K562 (cell line): ENCODE measurements at regions not wholly inside any gene's neighbourhood (a gene's known extent, or its start where the extent isn't known, plus 50 kb on each side); places are given as distances from the start of the nearest gene placed in this dataset.

Experiments used
- ATAC-seq: fragments of 200-7000 bp; cut with Tn5 transposase; 3 replicates; pipeline ENCODE4 v1.9.1; 2020; ENCODE audit warnings: moderate library complexity
- BruUV-seq: library from RNA; stranded (reverse); fragments of 400-500 nt; replicated peaks from 2 replicates; lab custom pipeline; 2021; lab: Mats Ljungman, UMichigan
- CTCF ChIA-PET: fragments of 300-600 bp; formaldehyde crosslinking; extraction: SDS; loops from one replicate; lab custom pipeline; 2021; ENCODE audit warnings: low intra/inter-chr PET ratio; lab: Yijun Ruan, JAX
- POLR2A ChIA-PET: fragments of 300-600, 350-650 bp; sonication (Branson Sonifier 250); formaldehyde crosslinking; extraction: SDS; loops from one replicate; lab custom pipeline; 2021; ENCODE audit warnings: antibody characterized with exemption, inconsistent platforms; lab: Yijun Ruan, JAX
- DNase-seq, 4 experiments: peaks; one replicate each; pipeline versions ENCODE4 v3.0.0 to v3.0.0-alpha.2; 2011 to 2018; ENCODE audit warnings: low spot score in 3 of 4, mixed read lengths in 3 of 4; ENCODE audit errors: extremely low read depth in 1 of 4
- FAIRE-seq: peaks from 2 replicates; lab custom pipeline; 2011; peaks lifted over from hg19 to GRCh38; lab: Jason Lieb, UNC
- H2AFZ ChIP-seq: 2 replicates; pipeline ENCODE4 v1.6.0; 2011; ENCODE audit warnings: low read depth, low read length, control low read depth, inconsistent platforms
- H3K27ac ChIP-seq: fragments of 200-600 bp; 3 replicates; pipeline ENCODE4 v1.8.0; 2011; ENCODE audit warnings: low read depth, mild to moderate bottlenecking, control low read depth, inconsistent platforms, low read length, moderate library complexity, mixed read lengths; ENCODE audit errors: extremely low read depth
- H3K27me3 ChIP-seq, 2 experiments: fragments of 300-600 bp in 1 of 2; 2 replicates in 1 of 2; 3 replicates in 1 of 2; pipeline versions ENCODE4 v1.6.0 to v1.8.0; 2011; ENCODE audit warnings: inconsistent platforms in 2 of 2, low read length in 2 of 2, mild to moderate bottlenecking in 1 of 2, mixed read lengths in 1 of 2, moderate library complexity in 1 of 2; ENCODE audit not compliant: control insufficient read depth in 2 of 2, insufficient read depth in 2 of 2
- H3K36me3 ChIP-seq: fragments of 300-600 bp; 3 replicates; pipeline ENCODE4 v1.8.0; 2011; ENCODE audit warnings: mild to moderate bottlenecking, low read length, inconsistent platforms; ENCODE audit not compliant: control insufficient read depth, insufficient read depth
- H3K4me1 ChIP-seq, 2 experiments: fragments of 200-600 bp in 1 of 2; replicated peaks in 1 of 2; 2 replicates in 1 of 2; 3 replicates in 1 of 2; pipeline versions ENCODE4 v1.5.1 to v1.8.0; 2011; ENCODE audit warnings: inconsistent platforms in 2 of 2, low read length in 2 of 2, mild to moderate bottlenecking in 1 of 2, mixed read lengths in 1 of 2, moderate library complexity in 1 of 2; ENCODE audit not compliant: control insufficient read depth in 2 of 2, insufficient read depth in 2 of 2
- H3K4me2 ChIP-seq: 2 replicates; pipeline ENCODE4 v1.6.1; 2011; ENCODE audit warnings: low read length, control low read depth, inconsistent platforms, mixed read lengths; ENCODE audit not compliant: insufficient read depth
- H3K4me3 ChIP-seq: fragments of 200-600 bp; sonication (generic), shearing (Covaris generic); 2 replicates; pipeline ENCODE4 v1.5.1; 2016; ENCODE audit warnings: control low read depth, inconsistent platforms
- H3K79me2 ChIP-seq: fragments of 200-600 bp; 3 replicates; pipeline ENCODE4 v1.8.0; 2011; ENCODE audit warnings: low read length, inconsistent platforms; ENCODE audit not compliant: control insufficient read depth, insufficient read depth
- H3K9ac ChIP-seq, 2 experiments: 2 replicates each; pipeline versions ENCODE4 v1.6.0 to v1.6.1; 2011; ENCODE audit warnings: low read depth in 2 of 2, low read length in 2 of 2, control low read depth in 1 of 2, inconsistent platforms in 1 of 2, mild to moderate bottlenecking in 1 of 2, mixed read lengths in 1 of 2; ENCODE audit not compliant: insufficient read depth in 1 of 2
- H3K9me1 ChIP-seq: one replicate; pipeline ENCODE4 v1.6.0; 2011; ENCODE audit warnings: inconsistent platforms, mild to moderate bottlenecking, low read length, moderate library complexity; ENCODE audit not compliant: control insufficient read depth, insufficient read depth
- H3K9me3 ChIP-seq: replicated peaks from 2 replicates; pipeline ENCODE4 v1.5.1; 2011; ENCODE audit warnings: low read depth, low read length, inconsistent platforms; ENCODE audit not compliant: control insufficient read depth, insufficient read depth
- H4K20me1 ChIP-seq: replicated peaks from 2 replicates; pipeline ENCODE4 v1.6.1; 2011; ENCODE audit warnings: low read length, inconsistent platforms, mixed read lengths; ENCODE audit not compliant: control insufficient read depth, insufficient read depth
- COPS2 ChIP-seq: fragments of 450-650 bp; conservative IDR thresholded peaks from 2 replicates; pipeline ENCODE4 v1.6.1; 2016; ENCODE audit warnings: mild to moderate bottlenecking, moderate library complexity
- ELF4 ChIP-seq: fragments of 450-650 bp; formaldehyde crosslinking; IDR thresholded peaks from 2 replicates; pipeline ENCODE4 v1.4.0; 2022; ENCODE audit warnings: missing genetic modification characterization
- FOXP4 ChIP-seq: sonication (generic); formaldehyde crosslinking; IDR thresholded peaks from 2 replicates; pipeline ENCODE4 v1.8.0; 2022; ENCODE audit warnings: mild to moderate bottlenecking, missing genetic modification reagents, borderline replicate concordance
- ZNF407 ChIP-seq: fragments of 450-650 bp; IDR thresholded peaks from 2 replicates; pipeline ENCODE4 v1.6.1; 2016; ENCODE audit warnings: low read depth
- WGBS: fragments of 100-300 bp; shearing (Covaris generic); methylation state at CpG from one replicate; pipeline ENCODE4 v1.1.6; 2016; ENCODE audit warnings: low coverage, mixed read lengths; ENCODE audit not compliant: insufficient coverage; ENCODE audit errors: missing lambda C conversion rate; 5-methylcytosine and 5-hydroxymethylcytosine counted together
- in situ Hi-C: fragments of 300-500 bp; cut with MboI; formaldehyde crosslinking; loops from 4 replicates; pipeline ENCODE4 v1.15.0; 2018; ENCODE audit warnings: inconsistent platforms, mixed read lengths
- intact Hi-C: fragments of 100-400 bp; cut with micrococcal nuclease; formaldehyde crosslinking; loops from 2 replicates; pipeline ENCODE4 v1.14.2; 2022

- intact Hi-C loops, result no loop called here
- no TSS peak for BruUV-seq
- Histone ChIP-seq H3K4me2 (no peak overlapping the region), H3K27me3 (peaks cover 0 to 4% of the 10 kb centered on the region in 2 experiments; a peak in 2 of 5 replicates), H3K9ac (no peak overlapping the region), H3K27ac (no peak overlapping the region), H3K4me3 (no peak overlapping the region), H3K9me3 (no peaks in the 10 kb centered on the region), H3K9me1 (no peaks in the 10 kb centered on the region), H3K4me1 (no peaks in the 10 kb centered on the region), H3K36me3 (no peaks in the 10 kb centered on the region), H2AFZ (no peak overlapping the region), H4K20me1 (no peaks in the 10 kb centered on the region), H3K79me2 (no peaks in the 10 kb centered on the region)
- no peak for DNase-seq
- TF ChIP-seq FOXP4 (no peak), ZNF407 (no peak), COPS2 (no peak), ELF4 (CRISPR knock-in tag) (no peak)
- in situ Hi-C loops, result no loop called here
- ChIA-PET CTCF (no interaction called here), POLR2A (no interaction called here)
- 3% methylated on average over 4 of the region's 4 CpGs for WGBS
- no peak for FAIRE-seq
- no peak for ATAC-seq
Observed at GRCh38 chr17:13272296-13272695, 254.5 kb upstream of the ELAC2 start.
